Choroid plexus epithelial cell (primary cell): ENCODE measurements at regions not wholly inside any gene's neighbourhood (a gene's known extent, or its start where the extent isn't known, plus 50 kb on each side); places are given as distances from the start of the nearest gene placed in this dataset.
A peak's percentile ranks its signal among the peaks of the same experiment; 100 is the strongest.
"Not testable (repeated sequence)": the region's sequence is repeated elsewhere in the genome, so short reads cannot be mapped to it uniquely, and the experiment has no call there.

Experiments
- DNase-seq: peaks from one replicate; pipeline ENCODE4 v3.0.0-alpha.2; 2010; ENCODE audit warnings: low read depth
- H3K4me3 ChIP-seq: 2 replicates; pipeline ENCODE4 v1.5.1; 2011; ENCODE audit warnings: low read depth, mild to moderate bottlenecking, control low read depth, low read length, moderate library complexity
- CTCF ChIP-seq: conservative IDR thresholded peaks from 2 replicates; pipeline ENCODE4 v1.5.1; 2011; ENCODE audit warnings: low read depth, mild to moderate bottlenecking, control low read depth, inconsistent platforms, low read length, moderate library complexity

GRCh38 chr2:223176970-223177369 is 125.0 kb downstream of the KCNE4 start:
- DNase-seq, result no peak

GRCh38 chr2:223180463-223180862 is 128.5 kb downstream of the KCNE4 start:
- no peak for TF ChIP-seq CTCF
- peak; percentile 4 for DNase-seq
- no peak overlapping the region for H3K4me3 ChIP-seq

More at GRCh38 chr2:223176970-223177369, 125.0 kb downstream of the KCNE4 start:
- no peak for TF ChIP-seq CTCF
- H3K4me3 ChIP-seq, result no peak overlapping the region

GRCh38 chr2:223181561-223181960 is 129.6 kb downstream of the KCNE4 start:
- no peak for DNase-seq
- H3K4me3 ChIP-seq, result no peak overlapping the region
- TF ChIP-seq CTCF, result no peak

GRCh38 chr2:223182356-223182755 is 130.4 kb downstream of the KCNE4 start:
- H3K4me3 ChIP-seq, result no peak overlapping the region
- TF ChIP-seq CTCF, result no peak
- DNase-seq, result no peak

- no peak overlapping the region for H3K4me3 ChIP-seq
Measured at GRCh38 chr2:223185638-223186037, 133.6 kb downstream of the KCNE4 start.

GRCh38 chr2:223187256-223187655 is 135.3 kb downstream of the KCNE4 start:
- no peak overlapping the region for H3K4me3 ChIP-seq
- TF ChIP-seq CTCF, result no peak
- no peak for DNase-seq

More at GRCh38 chr2:223185638-223186037, 133.6 kb downstream of the KCNE4 start:
- no peak for TF ChIP-seq CTCF
- no peak for DNase-seq

- DNase-seq, H3K4me3 ChIP-seq: not testable (repeated sequence)
Measured at GRCh38 chr2:223190561-223191206, 138.7 kb downstream of the KCNE4 start.

- H3K4me3 ChIP-seq, result no peak overlapping the region
- no peak for TF ChIP-seq CTCF
- DNase-seq, result peak; percentile 29
Measured at GRCh38 chr2:223196331-223196730, 144.3 kb downstream of the KCNE4 start.
